WTC11 (cell line): ENCODE measurements at regions not wholly inside any gene's neighbourhood (a gene's known extent, or its start where the extent isn't known, plus 50 kb on each side); places are given as distances from the start of the nearest gene placed in this dataset.

Source experiments
- ATAC-seq: fragments of 200-7000 bp; cut with Tn5 transposase; 2 replicates; pipeline ENCODE4 v1.10.0; 2021; ENCODE audit warnings: mild to moderate bottlenecking, moderate library complexity
- CTCF ChIA-PET: fragments of 300-600 bp; sonication (Branson Sonifier 250); formaldehyde crosslinking; loops from one replicate; lab custom pipeline; 2021; ENCODE audit warnings: antibody characterized with exemption; lab: Charles Lee
- POLR2A ChIA-PET: fragments of 350-600 bp; sonication (Branson Sonifier 250); formaldehyde crosslinking; loops from one replicate; lab custom pipeline; 2021; ENCODE audit warnings: antibody characterized with exemption; lab: Charles Lee
- DNase-seq: peaks from one replicate; pipeline ENCODE4 v3.0.0; 2021; ENCODE audit warnings: low spot score
- H3K27ac Mint-ChIP-seq: 2 replicates; pipeline ENCODE4 v1.8.0; 2021; ENCODE audit warnings: mixed read lengths
- H3K27me3 Mint-ChIP-seq: 2 replicates; pipeline ENCODE4 v1.8.0; 2021; ENCODE audit warnings: low read depth, mild to moderate bottlenecking, moderate library complexity, mixed read lengths
- H3K36me3 Mint-ChIP-seq: 2 replicates; pipeline ENCODE4 v1.8.0; 2021; ENCODE audit warnings: mixed read lengths
- H3K4me1 Mint-ChIP-seq: 2 replicates; pipeline ENCODE4 v1.8.0; 2022; ENCODE audit warnings: mixed read lengths
- H3K4me3 Mint-ChIP-seq: 2 replicates; pipeline ENCODE4 v1.8.0; 2021; ENCODE audit warnings: mild to moderate bottlenecking, moderate library complexity, mixed read lengths
- H3K9me3 Mint-ChIP-seq: 2 replicates; pipeline ENCODE4 v1.8.0; 2021; ENCODE audit warnings: mixed read lengths
- CBFB ChIP-seq: sonication (generic); formaldehyde crosslinking; IDR thresholded peaks from 2 replicates; pipeline ENCODE4 v1.8.1; 2022; ENCODE audit warnings: mild to moderate bottlenecking, low read depth, missing genetic modification reagents
- ESRRA ChIP-seq: sonication (generic); formaldehyde crosslinking; IDR thresholded peaks from 2 replicates; pipeline ENCODE4 v1.8.1; 2022; ENCODE audit warnings: mild to moderate bottlenecking, missing genetic modification reagents, borderline replicate concordance
- FOXJ3 ChIP-seq: sonication (generic); formaldehyde crosslinking; IDR thresholded peaks from 2 replicates; pipeline ENCODE4 v1.9.0; 2021; ENCODE audit warnings: missing genetic modification reagents, mild to moderate bottlenecking, borderline replicate concordance
- MXD4 ChIP-seq: fragments of 250-450 bp; sonication (Bioruptor Pico); IDR thresholded peaks from 2 replicates; pipeline ENCODE4 v1.8.0; 2021; ENCODE audit warnings: mild to moderate bottlenecking, moderate library complexity, borderline replicate concordance
- NFATC4 ChIP-seq: fragments of 250-450 bp; sonication (Bioruptor Pico); IDR thresholded peaks from 2 replicates; pipeline ENCODE4 v1.9.0; 2021; ENCODE audit warnings: mild to moderate bottlenecking
- NFYB ChIP-seq: sonication (generic); formaldehyde crosslinking; conservative IDR thresholded peaks from 2 replicates; pipeline ENCODE4 v1.8.0; 2022; ENCODE audit warnings: low read depth, missing genetic modification reagents
- SP1 ChIP-seq: sonication (generic); formaldehyde crosslinking; conservative IDR thresholded peaks from 2 replicates; pipeline ENCODE4 v1.8.1; 2022; ENCODE audit warnings: missing genetic modification reagents
- TCF7 ChIP-seq: sonication (generic); formaldehyde crosslinking; IDR thresholded peaks from 2 replicates; pipeline ENCODE4 v1.8.0; 2022; ENCODE audit warnings: mild to moderate bottlenecking, low read depth, missing genetic modification reagents, moderate library complexity
- USF1 ChIP-seq: sonication (generic); formaldehyde crosslinking; IDR thresholded peaks from 2 replicates; pipeline ENCODE4 v1.8.0; 2022; ENCODE audit warnings: mild to moderate bottlenecking, missing genetic modification reagents
- ZBTB21 ChIP-seq: sonication (generic); formaldehyde crosslinking; IDR thresholded peaks from 2 replicates; pipeline ENCODE4 v1.8.1; 2023; ENCODE audit warnings: mild to moderate bottlenecking, missing genetic modification reagents, borderline replicate concordance
- ZMAT4 ChIP-seq: fragments of 250-450 bp; sonication (Bioruptor Pico); IDR thresholded peaks from 2 replicates; pipeline ENCODE4 v1.9.0; 2021; ENCODE audit warnings: mild to moderate bottlenecking
- ZNF317 ChIP-seq: sonication (generic); formaldehyde crosslinking; IDR thresholded peaks from 2 replicates; pipeline ENCODE4 v1.8.1; 2023; ENCODE audit warnings: low read depth, mild to moderate bottlenecking, moderate library complexity, missing genetic modification reagents, borderline replicate concordance
- ZNF512 ChIP-seq: sonication (generic); formaldehyde crosslinking; IDR thresholded peaks from 2 replicates; pipeline ENCODE4 v1.8.1; 2022; ENCODE audit warnings: missing genetic modification reagents, borderline replicate concordance
- TF ChIP-seq, protein P1 (sequence below): sonication (generic); formaldehyde crosslinking; IDR thresholded peaks from 2 replicates; pipeline ENCODE4 v1.8.0; 2023; ENCODE audit warnings: missing genetic modification reagents
- TF ChIP-seq, protein P2 (sequence below): fragments of 250-450 bp; sonication (Bioruptor Pico); conservative IDR thresholded peaks from 2 replicates; pipeline ENCODE4 v1.9.0; 2021; ENCODE audit warnings: mild to moderate bottlenecking
- TF ChIP-seq, protein P3 (sequence below): fragments of 250-450 bp; sonication (Bioruptor Pico); IDR thresholded peaks from 2 replicates; pipeline ENCODE4 v2.1.2; 2022; ENCODE audit warnings: mild to moderate bottlenecking, moderate library complexity
- TF ChIP-seq, protein P4 (sequence below): sonication (generic); formaldehyde crosslinking; IDR thresholded peaks from 2 replicates; pipeline ENCODE4 v1.8.1; 2023; ENCODE audit warnings: mild to moderate bottlenecking, missing genetic modification reagents, moderate library complexity

DNA sequence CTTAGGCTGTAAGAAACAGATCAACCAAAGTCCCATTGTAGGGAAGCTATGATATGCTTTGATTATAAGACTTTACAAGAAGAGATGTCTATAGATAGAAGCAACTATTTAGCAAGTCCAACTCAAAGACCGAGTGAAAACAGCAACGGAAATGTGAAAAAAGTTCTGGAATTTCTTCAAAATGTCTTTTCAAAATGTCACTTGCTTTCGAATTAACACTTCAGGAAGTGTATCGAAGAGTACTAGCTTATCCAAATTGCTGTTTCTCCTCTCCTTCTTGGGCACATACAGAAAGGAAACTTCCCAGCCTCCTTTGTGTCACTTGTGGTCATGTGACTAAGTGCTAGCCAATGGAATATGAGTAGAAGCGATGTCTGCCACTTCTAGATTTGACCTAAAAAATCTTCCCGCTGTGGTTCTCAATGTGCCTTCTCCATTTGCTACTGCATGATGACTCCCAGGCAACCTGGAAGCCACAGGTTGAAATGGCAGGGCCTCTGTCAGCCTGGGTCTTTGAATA, 89.9 kb downstream of the TSEN15 start:
- ATAC-seq (no peak), DNase-seq (no peak)
- Mint-ChIP-seq H3K4me1 (peaks cover 6% of the 10 kb centered on the region), H3K9me3 (peaks cover 18% of the 10 kb centered on the region), H3K27ac (no peak overlapping the region), H3K36me3 (peaks cover 10% of the 10 kb centered on the region), H3K27me3 (peaks cover 2% of the 10 kb centered on the region; the same call in 1 of the 2 replicates), H3K4me3 (no peak overlapping the region)
- POLR2A ChIA-PET: no interaction called here
- CTCF ChIA-PET: interaction anchor here (1.1 kb wide), 1 partner anchor 522 kb away, joined by 4 read pairs; no protein-coding TSS in a partner anchor
- no peak for TF ChIP-seq SP1 (CRISPR knock-in tag)
- TF ChIP-seq, protein P1, sequence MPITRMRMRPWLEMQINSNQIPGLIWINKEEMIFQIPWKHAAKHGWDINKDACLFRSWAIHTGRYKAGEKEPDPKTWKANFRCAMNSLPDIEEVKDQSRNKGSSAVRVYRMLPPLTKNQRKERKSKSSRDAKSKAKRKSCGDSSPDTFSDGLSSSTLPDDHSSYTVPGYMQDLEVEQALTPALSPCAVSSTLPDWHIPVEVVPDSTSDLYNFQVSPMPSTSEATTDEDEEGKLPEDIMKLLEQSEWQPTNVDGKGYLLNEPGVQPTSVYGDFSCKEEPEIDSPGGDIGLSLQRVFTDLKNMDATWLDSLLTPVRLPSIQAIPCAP: no peak
- TF ChIP-seq TCF7 (CRISPR knock-in tag): no peak
- TF ChIP-seq ZMAT4 (CRISPR knock-in tag): no peak
- TF ChIP-seq MXD4 (CRISPR knock-in tag): no peak
- TF ChIP-seq, protein P2, sequence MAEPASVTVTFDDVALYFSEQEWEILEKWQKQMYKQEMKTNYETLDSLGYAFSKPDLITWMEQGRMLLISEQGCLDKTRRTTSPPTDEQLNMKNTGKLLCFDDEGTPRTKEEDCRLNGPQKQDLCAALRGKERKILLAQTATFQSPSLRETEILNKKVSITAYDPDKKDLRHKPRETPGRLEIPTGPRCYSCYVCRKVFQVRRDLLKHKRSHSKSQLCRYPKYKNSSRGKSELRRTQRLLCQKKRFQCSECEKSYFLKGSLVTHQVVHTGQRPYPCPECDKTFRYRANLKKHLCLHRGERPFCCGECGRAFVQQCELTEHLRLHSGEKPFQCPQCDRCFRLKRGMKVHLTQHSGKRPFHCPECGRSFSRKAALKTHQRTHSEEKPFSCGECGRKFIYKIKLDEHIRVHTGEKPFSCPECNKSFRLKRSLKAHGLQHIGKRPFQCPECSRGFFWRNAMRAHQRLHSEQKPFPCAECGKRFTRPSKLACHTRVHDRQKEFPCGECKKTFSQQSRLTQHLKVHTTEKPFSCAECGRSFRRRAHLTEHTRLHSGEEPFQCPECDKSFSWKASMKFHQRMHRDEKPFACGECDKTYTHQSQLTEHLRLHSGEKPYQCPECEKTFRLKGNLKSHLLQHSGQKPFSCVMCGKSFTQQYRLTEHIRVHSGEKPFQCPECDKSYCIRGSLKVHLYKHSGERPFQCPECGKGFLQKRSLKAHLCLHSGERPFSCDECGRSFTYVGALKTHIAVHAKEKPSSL (CRISPR knock-in tag): no peak
- TF ChIP-seq, protein P3, sequence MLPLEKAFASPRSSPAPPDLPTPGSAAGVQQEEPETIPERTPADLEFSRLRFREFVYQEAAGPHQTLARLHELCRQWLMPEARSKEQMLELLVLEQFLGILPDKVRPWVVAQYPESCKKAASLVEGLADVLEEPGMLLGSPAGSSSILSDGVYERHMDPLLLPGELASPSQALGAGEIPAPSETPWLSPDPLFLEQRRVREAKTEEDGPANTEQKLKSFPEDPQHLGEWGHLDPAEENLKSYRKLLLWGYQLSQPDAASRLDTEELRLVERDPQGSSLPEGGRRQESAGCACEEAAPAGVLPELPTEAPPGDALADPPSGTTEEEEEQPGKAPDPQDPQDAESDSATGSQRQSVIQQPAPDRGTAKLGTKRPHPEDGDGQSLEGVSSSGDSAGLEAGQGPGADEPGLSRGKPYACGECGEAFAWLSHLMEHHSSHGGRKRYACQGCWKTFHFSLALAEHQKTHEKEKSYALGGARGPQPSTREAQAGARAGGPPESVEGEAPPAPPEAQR (CRISPR knock-in tag): no peak
- no peak for TF ChIP-seq ZNF512 (CRISPR knock-in tag)
- TF ChIP-seq FOXJ3 (CRISPR knock-in tag): no peak
- TF ChIP-seq NFATC4 (CRISPR knock-in tag): no peak

- Mint-ChIP-seq H3K27me3 (peaks cover 7% of the 10 kb centered on the region), H3K27ac (no peak overlapping the region), H3K9me3 (peaks cover 18% of the 10 kb centered on the region), H3K36me3 (peaks cover 6% of the 10 kb centered on the region; the same call in 1 of the 2 replicates), H3K4me3 (no peak overlapping the region), H3K4me1 (peaks cover 6% of the 10 kb centered on the region)
- CTCF ChIA-PET: no interaction called here
- POLR2A ChIA-PET: no interaction called here
- ATAC-seq: no peak
- DNase-seq: no peak
- TF ChIP-seq USF1 (CRISPR knock-in tag): no peak
- no peak for TF ChIP-seq ZNF317
- no peak for TF ChIP-seq ZBTB21 (CRISPR knock-in tag)
- TF ChIP-seq, protein P4, sequence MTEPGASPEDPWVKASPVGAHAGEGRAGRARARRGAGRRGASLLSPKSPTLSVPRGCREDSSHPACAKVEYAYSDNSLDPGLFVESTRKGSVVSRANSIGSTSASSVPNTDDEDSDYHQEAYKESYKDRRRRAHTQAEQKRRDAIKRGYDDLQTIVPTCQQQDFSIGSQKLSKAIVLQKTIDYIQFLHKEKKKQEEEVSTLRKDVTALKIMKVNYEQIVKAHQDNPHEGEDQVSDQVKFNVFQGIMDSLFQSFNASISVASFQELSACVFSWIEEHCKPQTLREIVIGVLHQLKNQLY: no peak
- TF ChIP-seq ESRRA (CRISPR knock-in tag): no peak
- no peak for TF ChIP-seq ZMAT4 (CRISPR knock-in tag)
- TF ChIP-seq CBFB: no peak
- no peak for TF ChIP-seq NFYB (CRISPR knock-in tag)
Measured at GRCh38 chr1:184143449-184143848, 91.9 kb downstream of the TSEN15 start.
